A673 (cell line): ENCODE measurements at regions not wholly inside any gene's neighbourhood (a gene's known extent, or its start where the extent isn't known, plus 50 kb on each side); places are given as distances from the start of the nearest gene placed in this dataset.

Experiments
- CTCF ChIP-seq: fragments of 300-800, 200-600 bp; sonication (generic); conservative IDR thresholded peaks from 2 replicates; pipeline ENCODE4 v1.5.1; 2017; ENCODE audit warnings: low read depth, mild to moderate bottlenecking, antibody characterized with exemption, low read length, moderate library complexity, mixed read lengths
- EZH2 ChIP-seq: fragments of 200-600 bp; sonication (generic); IDR thresholded peaks from 2 replicates; pipeline ENCODE4 v1.6.1; 2017; ENCODE audit warnings: borderline replicate concordance, low read depth, mild to moderate bottlenecking, mixed read lengths, antibody characterized with exemption, low read length; ENCODE audit not compliant: poor library complexity, severe bottlenecking

- no peak for TF ChIP-seq CTCF
- no peak for TF ChIP-seq EZH2
Measured at GRCh38 chr3:84487296-84487695, 471.5 kb upstream of the CADM2 start.
